ENCODE measurements at regions not wholly inside any gene's neighbourhood (a gene's known extent, or its start where the extent isn't known, plus 50 kb on each side); places are given as distances from the start of the nearest gene placed in this dataset.

DNA sequence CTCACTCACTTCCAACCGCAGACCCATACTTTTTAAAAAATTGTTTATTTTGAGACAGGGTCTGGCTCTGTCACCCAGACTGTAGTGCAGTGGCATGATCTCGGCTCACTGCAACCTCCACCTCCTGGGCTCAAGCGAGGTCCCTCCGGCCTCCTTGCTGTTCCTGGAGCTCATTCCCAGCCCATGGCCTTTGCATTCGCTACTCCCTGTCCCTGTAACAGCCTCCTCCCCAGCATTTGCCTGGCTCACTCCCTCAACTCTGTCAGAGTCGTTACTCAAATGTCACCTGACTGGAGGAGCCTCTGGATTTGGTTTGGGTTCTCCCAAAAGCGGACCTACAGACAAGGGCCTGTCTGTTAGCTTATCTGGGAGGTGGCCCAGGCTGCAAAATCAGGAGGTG is 432.6 kb upstream of the PROK2 start:
- no peaks in the 10 kb centered on the region for H3K36me3 ChIP-seq (replicated peaks in 1 of 2; ENCODE audit: control insufficient read depth in 1 of 2, insufficient read depth in 2 of 2, low read length in 1 of 2)
- no peaks in the 10 kb centered on the region for H3K79me2 ChIP-seq (ENCODE audit: insufficient read depth)
- H3K9ac ChIP-seq = no peak overlapping the region
- CTCF ChIA-PET = interaction anchor here (1.1 kb wide), 1 partner anchor 10 kb away, joined by 3 read pairs; no protein-coding TSS in a partner anchor
- WGBS (ENCODE audit: low lambda C conversion rate) = 36% methylated on average over 7 of the region's 7 CpGs
- H3K4me3 ChIP-seq (ENCODE audit: low read depth in 2 of 2, low read length in 1 of 2) = no peak overlapping the region
- TF ChIP-seq EP300 (IDR thresholded peaks at IDR 0.05; ENCODE audit: borderline replicate concordance in 1 of 2, low read depth in 1 of 2, low read length in 1 of 2) = no peak
- TF ChIP-seq GATA2 (CRISPR knock-in tag; IDR thresholded peaks at IDR 0.05) = no peak
- no peak for TF ChIP-seq JUND (IDR thresholded peaks at IDR 0.05)
- no peak for TF ChIP-seq FOXM1 (IDR thresholded peaks at IDR 0.05; ENCODE audit: low read depth)
- TF ChIP-seq RXRA (IDR thresholded peaks at IDR 0.05; ENCODE audit: borderline replicate concordance, low read depth) = no peak
- no peak for TF ChIP-seq RFX5 (IDR thresholded peaks at IDR 0.05; ENCODE audit: low read length)
- TF ChIP-seq FOXJ3 (CRISPR knock-in tag; IDR thresholded peaks at IDR 0.05) = no peak
- TF ChIP-seq YY1 (IDR thresholded peaks at IDR 0.05; ENCODE audit: low read depth) = no peak
- TF ChIP-seq, protein P1, sequence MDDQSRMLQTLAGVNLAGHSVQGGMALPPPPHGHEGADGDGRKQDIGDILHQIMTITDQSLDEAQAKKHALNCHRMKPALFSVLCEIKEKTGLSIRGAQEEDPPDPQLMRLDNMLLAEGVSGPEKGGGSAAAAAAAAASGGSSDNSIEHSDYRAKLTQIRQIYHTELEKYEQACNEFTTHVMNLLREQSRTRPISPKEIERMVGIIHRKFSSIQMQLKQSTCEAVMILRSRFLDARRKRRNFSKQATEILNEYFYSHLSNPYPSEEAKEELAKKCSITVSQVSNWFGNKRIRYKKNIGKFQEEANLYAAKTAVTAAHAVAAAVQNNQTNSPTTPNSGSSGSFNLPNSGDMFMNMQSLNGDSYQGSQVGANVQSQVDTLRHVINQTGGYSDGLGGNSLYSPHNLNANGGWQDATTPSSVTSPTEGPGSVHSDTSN (IDR thresholded peaks at IDR 0.05) = no peak
- no peak for TF ChIP-seq EZH2phosphoT487 (IDR thresholded peaks at IDR 0.05; ENCODE audit: borderline replicate concordance, low read depth)
- TF ChIP-seq NFIC (IDR thresholded peaks at IDR 0.05; ENCODE audit: borderline replicate concordance) = no peak
- TF ChIP-seq, protein P2, sequence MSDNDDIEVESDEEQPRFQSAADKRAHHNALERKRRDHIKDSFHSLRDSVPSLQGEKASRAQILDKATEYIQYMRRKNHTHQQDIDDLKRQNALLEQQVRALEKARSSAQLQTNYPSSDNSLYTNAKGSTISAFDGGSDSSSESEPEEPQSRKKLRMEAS (IDR thresholded peaks at IDR 0.05; ENCODE audit: low read depth) = no peak
- no peak for TF ChIP-seq GABPA (IDR thresholded peaks at IDR 0.05; ENCODE audit: low read depth)
- TF ChIP-seq SIN3A (IDR thresholded peaks at IDR 0.05; ENCODE audit: borderline replicate concordance, low read depth, low read length) = no peak
- TF ChIP-seq TCF12 (IDR thresholded peaks at IDR 0.05) = no peak
- no peak overlapping the region for H3K27ac ChIP-seq (ENCODE audit: low read depth in 2 of 2, low read length in 1 of 2)
- H4K20me1 ChIP-seq (ENCODE audit: insufficient read depth) = no peaks in the 10 kb centered on the region
- POLR2A ChIA-PET = no interaction called here
- H3K9me2 ChIP-seq = no peaks in the 10 kb centered on the region
- no peaks in the 10 kb centered on the region for H3K27me3 ChIP-seq (ENCODE audit: insufficient read depth)
- H3K9me3 ChIP-seq = no peaks in the 10 kb centered on the region
- no peaks in the 10 kb centered on the region; a peak in 1 of 4 replicates for H3K4me1 ChIP-seq (ENCODE audit: control insufficient read depth in 1 of 2, insufficient read depth in 2 of 2, low read depth in 1 of 2, low read length in 1 of 2)
- no peak overlapping the region for H2AFZ ChIP-seq (ENCODE audit: low read depth)
- H3K4me2 ChIP-seq = no peak overlapping the region
- DNase-seq = no peak
- H3F3A ChIP-seq (replicated peaks; ENCODE audit: insufficient read depth) = no peaks in the 10 kb centered on the region

DNA sequence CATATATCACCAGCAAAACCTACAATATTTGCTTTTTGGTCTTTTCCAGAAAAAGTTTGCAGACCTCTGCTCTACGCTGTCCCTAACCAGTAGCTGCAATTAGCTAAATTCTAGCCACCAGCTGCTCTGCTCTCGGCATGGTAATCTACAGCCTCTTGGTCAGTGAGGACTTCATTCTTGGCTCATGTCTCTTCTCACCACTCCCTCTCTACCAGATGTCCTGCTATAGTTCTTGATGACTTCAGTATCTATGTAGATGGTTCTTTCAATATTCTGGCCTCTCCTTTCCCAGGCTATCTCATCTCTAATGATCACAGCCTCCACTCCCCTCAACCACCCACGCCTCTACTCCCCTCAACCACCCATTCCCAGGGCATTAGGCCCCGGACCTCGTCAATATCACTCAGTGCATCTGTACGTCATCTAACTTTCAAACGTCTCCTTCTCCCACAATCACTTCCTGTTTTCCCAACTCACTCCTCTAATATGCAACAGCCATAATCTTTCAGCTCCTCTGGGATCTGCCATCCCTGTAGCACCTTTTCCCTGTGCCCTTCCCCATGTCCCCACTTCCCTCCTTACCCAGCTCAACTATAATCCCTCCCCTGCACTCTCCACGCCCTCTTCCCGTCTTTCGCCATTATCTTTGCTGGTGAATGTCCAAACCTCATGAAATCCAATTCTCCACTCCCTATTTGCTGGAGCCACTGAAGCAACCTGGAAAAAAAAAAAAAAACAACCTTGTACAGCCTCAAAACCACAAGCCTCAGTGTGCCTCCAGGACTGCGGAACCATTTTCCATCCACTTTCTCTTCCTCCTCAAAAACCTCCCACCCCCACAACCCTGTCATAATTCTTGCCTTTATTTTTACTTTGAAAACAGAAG is 429.4 kb upstream of the PROK2 start:
- no peak overlapping the region for H3K4me3 ChIP-seq (ENCODE audit: low read depth in 2 of 2, low read length in 1 of 2)
- POLR2A ChIA-PET = no interaction called here
- no peak overlapping the region for H3K4me2 ChIP-seq
- 61% methylated on average over 11 of the region's 11 CpGs for WGBS (ENCODE audit: low lambda C conversion rate)
- no peaks in the 10 kb centered on the region for H3K9me2 ChIP-seq
- no peaks in the 10 kb centered on the region for H3K36me3 ChIP-seq (replicated peaks in 1 of 2; ENCODE audit: control insufficient read depth in 1 of 2, insufficient read depth in 2 of 2, low read length in 1 of 2)
- no peaks in the 10 kb centered on the region for H3K79me2 ChIP-seq (ENCODE audit: insufficient read depth)
- no peaks in the 10 kb centered on the region for H3K4me1 ChIP-seq (ENCODE audit: control insufficient read depth in 1 of 2, insufficient read depth in 2 of 2, low read depth in 1 of 2, low read length in 1 of 2)
- no peaks in the 10 kb centered on the region for H3F3A ChIP-seq (replicated peaks; ENCODE audit: insufficient read depth)
- H3K27ac ChIP-seq (ENCODE audit: low read depth in 2 of 2, low read length in 1 of 2) = no peak overlapping the region
- H3K9ac ChIP-seq = no peak overlapping the region
- no peak overlapping the region for H2AFZ ChIP-seq (ENCODE audit: low read depth)
- CTCF ChIA-PET = interaction anchor here (1.3 kb wide), 1 partner anchor 17 kb away, joined by 5 read pairs; no protein-coding TSS in a partner anchor
- no peaks in the 10 kb centered on the region for H3K27me3 ChIP-seq (ENCODE audit: insufficient read depth)
- no peaks in the 10 kb centered on the region for H3K9me3 ChIP-seq
- no peak for DNase-seq
- no peaks in the 10 kb centered on the region for H4K20me1 ChIP-seq (ENCODE audit: insufficient read depth)
- TF ChIP-seq YY1 (IDR thresholded peaks at IDR 0.05; ENCODE audit: low read depth) (no peak), GABPA (IDR thresholded peaks at IDR 0.05; ENCODE audit: low read depth) (no peak), POLR2AphosphoS5 (IDR thresholded peaks at IDR 0.05; ENCODE audit: low read depth, low read length) (no peak), TCF12 (IDR thresholded peaks at IDR 0.05) (no peak), RXRA (IDR thresholded peaks at IDR 0.05; ENCODE audit: borderline replicate concordance, low read depth) (no peak), USF2 (IDR thresholded peaks at IDR 0.05; ENCODE audit: borderline replicate concordance, low read depth, low read length) (no peak), EZH2phosphoT487 (IDR thresholded peaks at IDR 0.05; ENCODE audit: borderline replicate concordance, low read depth) (no peak), GATA2 (CRISPR knock-in tag; IDR thresholded peaks at IDR 0.05) (no peak)
- TF ChIP-seq, protein P3, sequence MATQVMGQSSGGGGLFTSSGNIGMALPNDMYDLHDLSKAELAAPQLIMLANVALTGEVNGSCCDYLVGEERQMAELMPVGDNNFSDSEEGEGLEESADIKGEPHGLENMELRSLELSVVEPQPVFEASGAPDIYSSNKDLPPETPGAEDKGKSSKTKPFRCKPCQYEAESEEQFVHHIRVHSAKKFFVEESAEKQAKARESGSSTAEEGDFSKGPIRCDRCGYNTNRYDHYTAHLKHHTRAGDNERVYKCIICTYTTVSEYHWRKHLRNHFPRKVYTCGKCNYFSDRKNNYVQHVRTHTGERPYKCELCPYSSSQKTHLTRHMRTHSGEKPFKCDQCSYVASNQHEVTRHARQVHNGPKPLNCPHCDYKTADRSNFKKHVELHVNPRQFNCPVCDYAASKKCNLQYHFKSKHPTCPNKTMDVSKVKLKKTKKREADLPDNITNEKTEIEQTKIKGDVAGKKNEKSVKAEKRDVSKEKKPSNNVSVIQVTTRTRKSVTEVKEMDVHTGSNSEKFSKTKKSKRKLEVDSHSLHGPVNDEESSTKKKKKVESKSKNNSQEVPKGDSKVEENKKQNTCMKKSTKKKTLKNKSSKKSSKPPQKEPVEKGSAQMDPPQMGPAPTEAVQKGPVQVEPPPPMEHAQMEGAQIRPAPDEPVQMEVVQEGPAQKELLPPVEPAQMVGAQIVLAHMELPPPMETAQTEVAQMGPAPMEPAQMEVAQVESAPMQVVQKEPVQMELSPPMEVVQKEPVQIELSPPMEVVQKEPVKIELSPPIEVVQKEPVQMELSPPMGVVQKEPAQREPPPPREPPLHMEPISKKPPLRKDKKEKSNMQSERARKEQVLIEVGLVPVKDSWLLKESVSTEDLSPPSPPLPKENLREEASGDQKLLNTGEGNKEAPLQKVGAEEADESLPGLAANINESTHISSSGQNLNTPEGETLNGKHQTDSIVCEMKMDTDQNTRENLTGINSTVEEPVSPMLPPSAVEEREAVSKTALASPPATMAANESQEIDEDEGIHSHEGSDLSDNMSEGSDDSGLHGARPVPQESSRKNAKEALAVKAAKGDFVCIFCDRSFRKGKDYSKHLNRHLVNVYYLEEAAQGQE (IDR thresholded peaks at IDR 0.05; ENCODE audit: low read depth, low read length) = no peak
- TF ChIP-seq, protein P4, sequence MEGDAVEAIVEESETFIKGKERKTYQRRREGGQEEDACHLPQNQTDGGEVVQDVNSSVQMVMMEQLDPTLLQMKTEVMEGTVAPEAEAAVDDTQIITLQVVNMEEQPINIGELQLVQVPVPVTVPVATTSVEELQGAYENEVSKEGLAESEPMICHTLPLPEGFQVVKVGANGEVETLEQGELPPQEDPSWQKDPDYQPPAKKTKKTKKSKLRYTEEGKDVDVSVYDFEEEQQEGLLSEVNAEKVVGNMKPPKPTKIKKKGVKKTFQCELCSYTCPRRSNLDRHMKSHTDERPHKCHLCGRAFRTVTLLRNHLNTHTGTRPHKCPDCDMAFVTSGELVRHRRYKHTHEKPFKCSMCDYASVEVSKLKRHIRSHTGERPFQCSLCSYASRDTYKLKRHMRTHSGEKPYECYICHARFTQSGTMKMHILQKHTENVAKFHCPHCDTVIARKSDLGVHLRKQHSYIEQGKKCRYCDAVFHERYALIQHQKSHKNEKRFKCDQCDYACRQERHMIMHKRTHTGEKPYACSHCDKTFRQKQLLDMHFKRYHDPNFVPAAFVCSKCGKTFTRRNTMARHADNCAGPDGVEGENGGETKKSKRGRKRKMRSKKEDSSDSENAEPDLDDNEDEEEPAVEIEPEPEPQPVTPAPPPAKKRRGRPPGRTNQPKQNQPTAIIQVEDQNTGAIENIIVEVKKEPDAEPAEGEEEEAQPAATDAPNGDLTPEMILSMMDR (IDR thresholded peaks at IDR 0.05) = no peak
